Naive thymus-derived CD8-positive, alpha-beta T cell (primary cell): ENCODE measurements at regions not wholly inside any gene's neighbourhood (a gene's known extent, or its start where the extent isn't known, plus 50 kb on each side); places are given as distances from the start of the nearest gene placed in this dataset.
"Not testable (repeated sequence)": the region's sequence is repeated elsewhere in the genome, so short reads cannot be mapped to it uniquely, and the experiment has no call there.

Source experiments
- ATAC-seq, 2 donors: fragments of 150-1000 bp; cut with Tn5 transposase in 1 of 2; sonication (Bioruptor Pico), chemical (Tn5 transposase) in 1 of 2; 1 replicate in 1 of 2; 2 replicates in 1 of 2; pipeline ENCODE4 v1.10.0; 2021; ENCODE audit warnings: mild to moderate bottlenecking in 2 of 2, moderate library complexity in 2 of 2
- POLR2A ChIA-PET: fragments of 350-600 bp; sonication (Branson Sonifier 250); formaldehyde crosslinking; loops from one replicate; lab custom pipeline; 2021; ENCODE audit warnings: antibody characterized with exemption; lab: Charles Lee
- DNase-seq, 10 donors: peaks; one replicate each; pipeline versions ENCODE4 v3.0.0 to v3.0.0-alpha.2; 2020 to 2022
- H3K27ac Mint-ChIP-seq, 10 donors: one replicate each; pipeline ENCODE4 v1.8.0; 2020 to 2022; ENCODE audit warnings: mild to moderate bottlenecking in 10 of 10, mixed read lengths in 10 of 10, moderate library complexity in 4 of 10, inconsistent platforms in 1 of 10
- H3K27me3 Mint-ChIP-seq, 5 donors: one replicate each; pipeline ENCODE4 v1.8.0; 2021 to 2022; ENCODE audit warnings: mixed read lengths in 5 of 5
- H3K36me3 Mint-ChIP-seq, 3 donors: one replicate each; pipeline ENCODE4 v1.8.0; 2020 to 2022; ENCODE audit warnings: mixed read lengths in 3 of 3, mild to moderate bottlenecking in 2 of 3, inconsistent platforms in 1 of 3
- H3K4me1 Mint-ChIP-seq, 4 donors: one replicate each; pipeline ENCODE4 v1.8.0; 2021 to 2022; ENCODE audit warnings: mixed read lengths in 4 of 4
- H3K4me3 Mint-ChIP-seq, 10 donors: one replicate each; pipeline ENCODE4 v1.8.0; 2020 to 2022; ENCODE audit warnings: mild to moderate bottlenecking in 10 of 10, mixed read lengths in 10 of 10, moderate library complexity in 6 of 10, inconsistent platforms in 1 of 10
- H3K9me3 Mint-ChIP-seq, 9 donors: one replicate each; pipeline ENCODE4 v1.8.0; 2020 to 2022; ENCODE audit warnings: mixed read lengths in 9 of 9, mild to moderate bottlenecking in 3 of 9, inconsistent platforms in 1 of 9, moderate library complexity in 1 of 9

- Mint-ChIP-seq H3K4me1 (no peaks in the 10 kb centered on the region), H3K4me3 (no peak overlapping the region), H3K27me3 (peaks cover 0 to 3% (median 0%) of the 10 kb centered on the region in 5 donors), H3K9me3 (peaks cover 0 to 25% (median 6%) of the 10 kb centered on the region in 9 donors), H3K27ac (no peak overlapping the region), H3K36me3 (no peaks in the 10 kb centered on the region)
- POLR2A ChIA-PET: no interaction called here
- ATAC-seq: no peak
- DNase-seq: no peak
These were observed 324.2 kb downstream of the SEC16B start for GRCh38 chr1:177645491-177646190.

- peaks cover 0 to 10% (median 5%) of the 10 kb centered on the region in 9 donors for H3K9me3 Mint-ChIP-seq
- no peak overlapping the region for H3K27ac Mint-ChIP-seq
- H3K36me3 Mint-ChIP-seq: no peaks in the 10 kb centered on the region
- H3K4me3 Mint-ChIP-seq: no peak overlapping the region
- ATAC-seq: no peak
- peaks cover 0 to 3% (median 0%) of the 10 kb centered on the region in 5 donors for H3K27me3 Mint-ChIP-seq
- POLR2A ChIA-PET: no interaction called here
- no peaks in the 10 kb centered on the region for H3K4me1 Mint-ChIP-seq
- no peak for DNase-seq
These were observed 329.2 kb downstream of the SEC16B start for GRCh38 chr1:177640687-177641086.

- H3K36me3 Mint-ChIP-seq, DNase-seq, ATAC-seq, POLR2A ChIA-PET, H3K4me1 Mint-ChIP-seq, H3K27me3 Mint-ChIP-seq, H3K27ac Mint-ChIP-seq, H3K4me3 Mint-ChIP-seq: not testable (repeated sequence)
- H3K9me3 Mint-ChIP-seq: peaks cover 0 to 14% (median 6%) of the 10 kb centered on the region in 9 donors
These were observed 335.7 kb downstream of the SEC16B start for GRCh38 chr1:177634151-177634550.

- peaks cover 0 to 18% (median 6%) of the 10 kb centered on the region in 9 donors for H3K9me3 Mint-ChIP-seq
- POLR2A ChIA-PET: no interaction called here
- H3K27me3 Mint-ChIP-seq: no peaks in the 10 kb centered on the region
- H3K27ac Mint-ChIP-seq: no peak overlapping the region
- no peak for ATAC-seq
- no peak overlapping the region for H3K4me3 Mint-ChIP-seq
- no peaks in the 10 kb centered on the region for H3K36me3 Mint-ChIP-seq
- no peaks in the 10 kb centered on the region for H3K4me1 Mint-ChIP-seq
- no peak for DNase-seq
These were observed 336.8 kb downstream of the SEC16B start for GRCh38 chr1:177632923-177633615.

GRCh38 chr1:177631770-177632169, 338.1 kb downstream of the SEC16B start:
- Mint-ChIP-seq H3K4me1 (no peaks in the 10 kb centered on the region), H3K36me3 (no peaks in the 10 kb centered on the region), H3K27ac (no peak overlapping the region), H3K4me3 (no peak overlapping the region), H3K27me3 (no peaks in the 10 kb centered on the region), H3K9me3 (peaks cover 0 to 22% (median 6%) of the 10 kb centered on the region in 9 donors)
- POLR2A ChIA-PET: no interaction called here
- ATAC-seq (no peak), DNase-seq (no peak)

GRCh38 chr1:177629526-177629925, 340.3 kb downstream of the SEC16B start:
- peaks cover 0 to 3% (median 0%) of the 10 kb centered on the region in 5 donors for H3K27me3 Mint-ChIP-seq
- no peak overlapping the region for H3K27ac Mint-ChIP-seq
- DNase-seq (no peak), ATAC-seq (no peak)
- H3K9me3 Mint-ChIP-seq: peaks cover 0 to 33% (median 11%) of the 10 kb centered on the region in 9 donors
- H3K4me3 Mint-ChIP-seq: no peak overlapping the region
- POLR2A ChIA-PET: no interaction called here
- peaks cover 0 to 3% (median 2%) of the 10 kb centered on the region in 3 donors for H3K36me3 Mint-ChIP-seq
- H3K4me1 Mint-ChIP-seq: no peaks in the 10 kb centered on the region

GRCh38 chr1:177627148-177627910, 342.5 kb downstream of the SEC16B start:
- no peak overlapping the region for H3K27ac Mint-ChIP-seq
- peaks cover 0 to 32% (median 13%) of the 10 kb centered on the region in 9 donors for H3K9me3 Mint-ChIP-seq
- H3K4me1 Mint-ChIP-seq: no peaks in the 10 kb centered on the region
- DNase-seq: no peak
- POLR2A ChIA-PET: no interaction called here
- no peak for ATAC-seq
- no peak overlapping the region for H3K4me3 Mint-ChIP-seq
- H3K36me3 Mint-ChIP-seq: peaks cover 0 to 7% (median 2%) of the 10 kb centered on the region in 3 donors
- H3K27me3 Mint-ChIP-seq: peaks cover 0 to 3% (median 0%) of the 10 kb centered on the region in 5 donors

- no peak for DNase-seq
- peaks cover 0 to 7% (median 2%) of the 10 kb centered on the region in 3 donors for H3K36me3 Mint-ChIP-seq
- no peak overlapping the region for H3K4me3 Mint-ChIP-seq
- H3K27me3 Mint-ChIP-seq: peaks cover 0 to 2% (median 0%) of the 10 kb centered on the region in 5 donors
- no peak overlapping the region for H3K27ac Mint-ChIP-seq
- H3K9me3 Mint-ChIP-seq: peaks cover 0 to 23% (median 8%) of the 10 kb centered on the region in 9 donors
- ATAC-seq: no peak
- no peaks in the 10 kb centered on the region for H3K4me1 Mint-ChIP-seq
- POLR2A ChIA-PET: no interaction called here
These were observed 349.1 kb downstream of the SEC16B start for GRCh38 chr1:177620636-177621190.

GRCh38 chr1:177615251-177615650, 354.6 kb downstream of the SEC16B start:
- H3K9me3 Mint-ChIP-seq: peaks cover 0 to 9% (median 0%) of the 10 kb centered on the region in 9 donors
- no peak for ATAC-seq
- H3K4me3 Mint-ChIP-seq: no peak overlapping the region
- DNase-seq: no peak
- no peak overlapping the region for H3K27ac Mint-ChIP-seq
- H3K27me3 Mint-ChIP-seq: no peaks in the 10 kb centered on the region
- H3K36me3 Mint-ChIP-seq: no peaks in the 10 kb centered on the region
- POLR2A ChIA-PET: no interaction called here
- H3K4me1 Mint-ChIP-seq: no peaks in the 10 kb centered on the region

- Mint-ChIP-seq H3K36me3 (no peaks in the 10 kb centered on the region), H3K9me3 (peaks cover 0 to 9% (median 1%) of the 10 kb centered on the region in 9 donors), H3K4me1 (no peaks in the 10 kb centered on the region), H3K27ac (no peak overlapping the region), H3K27me3 (no peaks in the 10 kb centered on the region), H3K4me3 (no peak overlapping the region)
- DNase-seq (no peak), ATAC-seq (no peak)
- POLR2A ChIA-PET: no interaction called here
These were observed 358.5 kb downstream of the SEC16B start for GRCh38 chr1:177611402-177611801.

- POLR2A ChIA-PET: no interaction called here
- no peak overlapping the region for H3K27ac Mint-ChIP-seq
- ATAC-seq (no peak), DNase-seq (no peak)
- H3K27me3 Mint-ChIP-seq: no peaks in the 10 kb centered on the region
- H3K4me1 Mint-ChIP-seq: no peaks in the 10 kb centered on the region
- no peak overlapping the region for H3K4me3 Mint-ChIP-seq
- no peaks in the 10 kb centered on the region for H3K36me3 Mint-ChIP-seq
- peaks cover 0 to 9% (median 3%) of the 10 kb centered on the region in 9 donors for H3K9me3 Mint-ChIP-seq
These were observed 359.9 kb downstream of the SEC16B start for GRCh38 chr1:177609953-177610352.

- Mint-ChIP-seq H3K9me3 (peaks cover 2 to 25% (median 8%) of the 10 kb centered on the region in 9 donors), H3K4me3 (no peak overlapping the region), H3K36me3 (no peaks in the 10 kb centered on the region), H3K4me1 (no peaks in the 10 kb centered on the region), H3K27me3 (peaks cover 0 to 3% (median 0%) of the 10 kb centered on the region in 5 donors), H3K27ac (no peak overlapping the region)
- DNase-seq (no peak), ATAC-seq (no peak)
- POLR2A ChIA-PET: no interaction called here
These were observed 368.9 kb downstream of the SEC16B start for GRCh38 chr1:177600936-177601335.
